Cardiac fibroblast (primary cell): ENCODE measurements at regions not wholly inside any gene's neighbourhood (a gene's known extent, or its start where the extent isn't known, plus 50 kb on each side); places are given as distances from the start of the nearest gene placed in this dataset.

Experiments
- DNase-seq, 2 donors: peaks; one replicate each; pipeline versions ENCODE4 v3.0.0 to v3.0.0-alpha.2; 2010; ENCODE audit warnings: low read depth in 2 of 2
- H3K4me3 ChIP-seq, 2 donors: replicated peaks in 1 of 2; 1 replicate in 1 of 2; 2 replicates in 1 of 2; pipeline ENCODE4 v1.5.1; 2011; ENCODE audit warnings: low read depth in 2 of 2, low read length in 2 of 2, mild to moderate bottlenecking in 2 of 2, moderate library complexity in 1 of 2
- TF ChIP-seq, protein P1 (sequence below): IDR thresholded peaks from one replicate; pipeline ENCODE4 v1.5.1; 2011; ENCODE audit warnings: low read depth, mild to moderate bottlenecking, low read length, inconsistent platforms

DNA sequence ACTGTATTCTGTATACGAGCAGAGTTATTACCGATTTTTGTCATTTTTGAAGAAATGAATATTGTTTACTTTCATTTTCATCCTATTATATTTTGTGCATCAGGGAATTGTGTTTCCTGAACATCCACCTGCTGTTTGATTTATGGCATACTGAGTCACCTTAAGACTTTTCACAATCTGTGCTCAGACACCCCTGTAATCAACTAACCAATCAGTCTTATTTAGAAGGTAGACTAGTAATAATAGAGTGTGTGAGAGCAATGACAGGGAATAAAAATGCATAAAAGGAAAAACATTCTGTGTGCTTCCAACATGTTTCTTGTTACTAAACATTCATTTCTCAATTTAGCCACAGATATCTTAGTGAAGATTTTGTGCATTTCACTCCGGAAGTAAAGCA is 1413.6 kb upstream of the ACO1 start:
- no peak overlapping the region for H3K4me3 ChIP-seq
- no peak for DNase-seq
- TF ChIP-seq, protein P1, sequence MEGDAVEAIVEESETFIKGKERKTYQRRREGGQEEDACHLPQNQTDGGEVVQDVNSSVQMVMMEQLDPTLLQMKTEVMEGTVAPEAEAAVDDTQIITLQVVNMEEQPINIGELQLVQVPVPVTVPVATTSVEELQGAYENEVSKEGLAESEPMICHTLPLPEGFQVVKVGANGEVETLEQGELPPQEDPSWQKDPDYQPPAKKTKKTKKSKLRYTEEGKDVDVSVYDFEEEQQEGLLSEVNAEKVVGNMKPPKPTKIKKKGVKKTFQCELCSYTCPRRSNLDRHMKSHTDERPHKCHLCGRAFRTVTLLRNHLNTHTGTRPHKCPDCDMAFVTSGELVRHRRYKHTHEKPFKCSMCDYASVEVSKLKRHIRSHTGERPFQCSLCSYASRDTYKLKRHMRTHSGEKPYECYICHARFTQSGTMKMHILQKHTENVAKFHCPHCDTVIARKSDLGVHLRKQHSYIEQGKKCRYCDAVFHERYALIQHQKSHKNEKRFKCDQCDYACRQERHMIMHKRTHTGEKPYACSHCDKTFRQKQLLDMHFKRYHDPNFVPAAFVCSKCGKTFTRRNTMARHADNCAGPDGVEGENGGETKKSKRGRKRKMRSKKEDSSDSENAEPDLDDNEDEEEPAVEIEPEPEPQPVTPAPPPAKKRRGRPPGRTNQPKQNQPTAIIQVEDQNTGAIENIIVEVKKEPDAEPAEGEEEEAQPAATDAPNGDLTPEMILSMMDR = no peak

DNA sequence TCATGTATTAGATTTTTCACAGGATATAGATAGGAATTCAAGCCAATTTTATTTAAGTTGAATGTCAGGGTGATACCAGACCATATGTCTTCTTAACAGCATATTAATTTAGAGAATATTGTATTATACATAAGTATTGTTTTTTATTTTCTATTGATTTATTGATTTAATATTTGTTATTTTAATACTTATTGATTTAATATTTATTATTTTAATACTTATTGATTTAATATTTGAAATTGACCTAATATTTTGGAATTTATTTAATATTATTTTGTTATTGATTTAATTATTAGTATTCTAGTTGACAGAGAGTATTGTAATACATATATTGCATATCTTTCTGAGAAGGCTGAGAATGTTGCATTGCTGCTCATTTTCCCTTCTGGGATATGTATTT is 1411.8 kb upstream of the ACO1 start:
- DNase-seq = no peak
- H3K4me3 ChIP-seq = no peak overlapping the region
- TF ChIP-seq, protein P1 = no peak

DNA sequence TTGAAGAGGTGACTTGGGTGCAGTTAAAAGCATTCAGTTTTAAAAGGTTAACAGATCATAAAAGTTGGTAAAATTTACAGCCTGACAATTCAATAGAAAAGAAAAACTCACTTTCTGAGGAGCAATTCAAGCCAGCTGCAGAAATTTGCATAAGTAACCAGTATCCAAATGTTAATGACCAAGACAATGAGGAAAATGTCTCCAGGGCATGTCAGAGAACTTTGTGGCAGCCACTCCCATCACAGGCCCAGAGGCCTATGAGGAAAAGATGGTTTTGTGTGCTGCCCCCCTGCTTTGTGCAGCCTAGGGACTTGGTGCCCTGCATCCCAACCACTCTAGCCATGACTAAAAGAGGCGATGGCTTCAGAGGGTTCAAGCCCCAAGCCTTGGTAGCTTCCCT is 1406.5 kb upstream of the ACO1 start:
- TF ChIP-seq, protein P1 = no peak
- no peak overlapping the region for H3K4me3 ChIP-seq
- no peak for DNase-seq

DNA sequence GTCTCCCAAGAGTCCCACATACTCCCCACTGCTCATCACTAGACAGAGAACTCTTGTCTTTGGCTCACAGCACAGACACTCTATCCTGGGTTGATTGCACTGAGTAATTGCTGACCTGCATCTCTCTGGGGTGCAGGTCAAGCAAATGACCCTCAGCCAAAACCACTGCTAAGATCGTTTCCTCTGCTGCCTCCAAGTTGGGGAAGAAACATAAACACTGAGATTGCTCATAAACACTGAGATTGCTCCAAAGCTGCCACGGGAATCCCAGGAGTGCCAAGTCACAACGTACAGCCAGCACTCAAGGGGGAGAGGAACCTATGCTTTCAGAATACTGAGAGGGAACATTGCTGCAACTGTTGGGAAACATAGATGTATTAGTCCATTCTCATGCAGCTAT is 1402.1 kb upstream of the ACO1 start:
- DNase-seq = no peak
- H3K4me3 ChIP-seq = no peak overlapping the region
- TF ChIP-seq, protein P1 = no peak

DNA sequence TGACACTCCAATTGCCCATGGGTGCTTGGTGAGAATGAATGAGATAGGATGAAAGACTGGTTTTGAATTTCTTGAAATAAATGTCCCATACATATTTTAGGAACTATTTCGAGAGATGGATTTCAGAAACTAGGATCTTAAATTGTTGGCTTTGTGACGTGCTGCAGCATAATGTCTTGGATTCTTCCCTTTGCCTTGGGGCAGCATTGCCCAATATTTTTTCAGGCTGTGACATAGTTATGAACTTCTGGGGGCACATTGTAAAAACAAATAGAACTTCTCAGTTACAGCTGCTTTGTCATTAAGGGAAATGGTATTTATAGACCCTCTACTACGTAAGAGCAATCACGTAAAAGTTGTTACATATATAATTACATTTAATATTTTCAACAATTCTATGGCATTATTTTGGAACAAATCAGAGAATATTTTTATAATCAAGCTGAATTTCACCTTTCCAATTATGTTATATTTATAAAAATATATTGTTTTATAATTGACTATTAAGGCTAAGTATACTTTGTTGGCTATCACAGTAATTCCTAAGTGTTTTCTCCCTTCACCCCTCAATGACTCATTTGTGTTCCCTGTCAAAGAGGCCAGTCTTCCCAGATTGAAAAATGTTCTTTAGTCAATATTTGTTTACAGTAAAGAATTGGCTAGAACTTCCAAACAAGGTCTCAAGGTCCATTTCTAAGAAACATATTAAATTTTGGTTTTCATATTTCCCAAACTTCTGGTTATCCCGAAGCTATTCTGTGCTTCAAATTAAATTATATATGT is 1388.3 kb upstream of the ACO1 start:
- DNase-seq = no peak
- TF ChIP-seq, protein P1 = no peak
- H3K4me3 ChIP-seq = no peak overlapping the region

DNA sequence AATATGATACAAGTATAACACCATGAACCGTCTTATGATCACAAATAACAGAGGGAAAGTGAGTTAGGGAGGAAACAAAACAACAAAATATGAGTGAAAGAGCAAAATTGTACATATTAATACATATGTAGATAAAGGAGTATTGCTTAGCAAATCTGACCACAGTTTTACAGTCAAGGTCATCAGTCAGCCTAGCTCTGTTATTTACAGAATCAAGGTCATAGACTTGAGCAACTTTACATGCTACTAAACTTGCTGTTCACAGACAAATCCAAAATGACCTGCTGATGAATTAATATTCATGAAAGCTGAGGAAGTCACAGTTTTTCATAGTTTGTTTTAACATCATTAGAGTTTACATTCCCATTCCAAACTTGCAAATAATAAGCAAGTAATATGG is 1387.7 kb upstream of the ACO1 start:
- TF ChIP-seq, protein P1 = no peak
- no peak for DNase-seq
- H3K4me3 ChIP-seq = no peak overlapping the region

DNA sequence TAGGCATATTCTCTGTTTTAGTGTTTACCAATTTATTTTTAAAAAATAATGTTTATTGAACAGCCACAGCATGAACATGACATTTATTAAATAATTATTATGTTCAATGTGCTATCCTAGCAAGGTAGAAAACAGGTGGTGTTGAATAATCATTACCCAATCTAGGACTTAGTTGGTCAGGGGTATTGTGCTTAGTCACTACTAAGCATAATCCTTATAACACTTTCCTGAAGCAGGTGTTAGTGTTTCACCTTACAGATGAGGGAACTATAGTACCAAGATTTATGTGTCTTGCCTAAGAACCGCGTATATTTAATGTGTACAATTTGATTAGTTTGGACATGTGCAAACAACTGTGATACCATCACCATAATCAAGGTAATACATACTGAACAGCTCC is 1387.2 kb upstream of the ACO1 start:
- no peak overlapping the region for H3K4me3 ChIP-seq
- TF ChIP-seq, protein P1 = no peak
- no peak for DNase-seq
